ENCODE measurements at regions not wholly inside any gene's neighbourhood (a gene's known extent, or its start where the extent isn't known, plus 50 kb on each side); places are given as distances from the start of the nearest gene placed in this dataset.
A peak's percentile ranks its signal among the peaks of the same experiment; 100 is the strongest.

- DNase-seq, result no peak
- intact Hi-C loops (cut with DNase I; ENCODE audit: low total_unique reads), result no loop called here
- no peak for TF ChIP-seq POLR2AphosphoS5 (IDR thresholded peaks at IDR 0.05)
- no peak for TF ChIP-seq CTCF (IDR thresholded peaks at IDR 0.05)
- TF ChIP-seq EP300 (IDR thresholded peaks at IDR 0.05), result no peak
- TF ChIP-seq POLR2A (IDR thresholded peaks at IDR 0.05), result no peak
- Histone ChIP-seq H3K36me3 (no peaks in the 10 kb centered on the region), H3K27ac (no peak overlapping the region), H3K4me3 (no peak overlapping the region), H3K4me1 (no peaks in the 10 kb centered on the region), H3K9me3 (no peaks in the 10 kb centered on the region), H3K27me3 (no peaks in the 10 kb centered on the region)
- 85 to 94% (median 88%) methylated on average over 2 of the region's 2 CpGs for WGBS, 5 donors
These were observed 51.2 kb upstream of the MEX3C start for GRCh38 chr18:51248685-51249084.

- no peaks in the 10 kb centered on the region for H3K4me1 ChIP-seq
- 44 to 65% (median 51%) methylated on average over 4 of the region's 4 CpGs for WGBS, 5 donors
- no peaks in the 10 kb centered on the region for H3K9me3 ChIP-seq
- H3K27me3 ChIP-seq, result no peaks in the 10 kb centered on the region
- no peak for DNase-seq
- no peak overlapping the region for H3K27ac ChIP-seq
- TF ChIP-seq POLR2AphosphoS5 (IDR thresholded peaks at IDR 0.05), result no peak
- no peak for TF ChIP-seq EP300 (IDR thresholded peaks at IDR 0.05)
- no peak for TF ChIP-seq POLR2A (IDR thresholded peaks at IDR 0.05)
- no peak for TF ChIP-seq CTCF (IDR thresholded peaks at IDR 0.05)
- H3K4me3 ChIP-seq, result no peak overlapping the region
- no peaks in the 10 kb centered on the region for H3K36me3 ChIP-seq
- intact Hi-C loops (cut with DNase I; ENCODE audit: low total_unique reads), result no loop called here
These were observed 52.5 kb upstream of the MEX3C start for GRCh38 chr18:51250006-51250405.

GRCh38 chr18:51250458-51251024 is 53.1 kb upstream of the MEX3C start:
- DNase-seq, result no peak
- no peaks in the 10 kb centered on the region for H3K36me3 ChIP-seq
- no peak overlapping the region for H3K4me3 ChIP-seq
- no peaks in the 10 kb centered on the region for H3K27me3 ChIP-seq
- no peaks in the 10 kb centered on the region for H3K9me3 ChIP-seq
- H3K4me1 ChIP-seq, result no peaks in the 10 kb centered on the region
- no peak for TF ChIP-seq POLR2AphosphoS5 (IDR thresholded peaks at IDR 0.05)
- no peak for TF ChIP-seq POLR2A (IDR thresholded peaks at IDR 0.05)
- TF ChIP-seq CTCF (IDR thresholded peaks at IDR 0.05), result no peak
- no peak for TF ChIP-seq EP300 (IDR thresholded peaks at IDR 0.05)
- intact Hi-C loops (cut with DNase I; ENCODE audit: low total_unique reads), result no loop called here
- 76 to 90% (median 76%) methylated on average over 3 of the region's 3 CpGs for WGBS, 5 donors
- no peak overlapping the region for H3K27ac ChIP-seq

GRCh38 chr18:51251625-51252024 is 54.1 kb upstream of the MEX3C start:
- DNase-seq, result peak in 1 of 2 donors; percentile 11
- intact Hi-C loops (cut with DNase I; ENCODE audit: low total_unique reads), result no loop called here

More at GRCh38 chr18:51251625-51252024, 54.1 kb upstream of the MEX3C start:
- H3K36me3 ChIP-seq, result no peaks in the 10 kb centered on the region
- TF ChIP-seq EP300 (IDR thresholded peaks at IDR 0.05) (no peak), POLR2AphosphoS5 (IDR thresholded peaks at IDR 0.05) (no peak), CTCF (IDR thresholded peaks at IDR 0.05) (no peak), POLR2A (IDR thresholded peaks at IDR 0.05) (no peak)
- no peaks in the 10 kb centered on the region for H3K9me3 ChIP-seq
- no peaks in the 10 kb centered on the region for H3K4me1 ChIP-seq
- H3K4me3 ChIP-seq, result no peak overlapping the region
- no peak overlapping the region for H3K27ac ChIP-seq
- H3K27me3 ChIP-seq, result no peaks in the 10 kb centered on the region

Data from stomach (tissue), 8 donors.